ENCODE measurements at regions not wholly inside any gene's neighbourhood (a gene's known extent, or its start where the extent isn't known, plus 50 kb on each side); places are given as distances from the start of the nearest gene placed in this dataset.
"Not testable (repeated sequence)": the region's sequence is repeated elsewhere in the genome, so short reads cannot be mapped to it uniquely, and the experiment has no call there.

DNA sequence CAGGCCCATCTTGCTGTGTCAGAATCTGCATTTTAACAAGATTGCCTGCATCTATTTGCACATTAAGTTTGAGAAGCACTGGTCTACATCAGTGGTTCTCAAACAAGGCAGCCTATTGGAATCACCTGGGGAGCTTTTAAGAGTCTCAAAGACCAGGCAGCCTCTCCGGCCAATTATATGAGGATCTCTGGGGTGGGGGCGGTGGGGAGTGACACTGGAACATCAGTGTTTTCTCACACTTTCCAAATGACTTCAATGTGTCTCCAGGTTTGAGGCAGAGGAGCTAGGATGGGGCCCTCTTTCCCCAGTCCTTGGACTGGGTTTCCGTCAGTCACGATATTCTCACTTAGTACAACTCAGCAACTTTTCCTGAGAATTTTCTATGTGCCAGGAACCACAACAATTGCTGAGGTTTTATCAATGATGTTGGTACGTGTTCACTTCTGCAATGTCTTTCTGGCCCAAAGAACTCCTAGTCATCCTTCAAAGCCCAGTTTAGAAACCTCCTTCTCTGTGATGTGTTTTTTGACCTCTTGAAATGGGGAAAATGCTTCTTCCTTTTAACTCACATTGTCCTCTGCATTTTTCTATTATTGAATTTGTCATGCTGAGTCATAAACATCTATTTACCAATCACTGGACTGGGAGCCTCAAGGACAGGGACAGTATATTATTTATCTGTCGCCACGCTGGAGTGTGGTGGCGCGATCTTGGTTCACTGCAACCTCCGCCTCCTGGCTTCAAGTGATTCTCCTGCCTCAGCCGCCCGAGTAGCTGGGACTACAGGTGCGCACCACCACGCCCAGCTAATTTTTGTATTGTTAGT lies 130.9 kb downstream of the MYCN start:
- DNase-seq: no peak

DNA sequence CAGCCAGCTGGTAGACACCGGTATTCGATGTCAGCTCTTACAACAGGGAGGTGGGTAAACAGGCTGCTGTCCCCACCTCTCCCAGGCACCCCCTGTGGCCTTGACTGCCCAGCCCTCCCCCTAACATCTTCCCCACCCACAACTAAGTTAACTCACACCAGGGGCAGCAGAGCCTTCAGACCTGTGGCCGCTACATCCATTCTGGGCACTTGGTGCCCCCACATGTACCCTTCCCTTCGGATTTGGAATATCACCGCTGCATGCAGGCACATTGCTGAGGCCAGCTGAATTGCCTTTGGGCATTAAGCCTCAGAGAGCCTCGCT lies 130.3 kb downstream of the MYCN start:
- DNase-seq: no peak

DNA sequence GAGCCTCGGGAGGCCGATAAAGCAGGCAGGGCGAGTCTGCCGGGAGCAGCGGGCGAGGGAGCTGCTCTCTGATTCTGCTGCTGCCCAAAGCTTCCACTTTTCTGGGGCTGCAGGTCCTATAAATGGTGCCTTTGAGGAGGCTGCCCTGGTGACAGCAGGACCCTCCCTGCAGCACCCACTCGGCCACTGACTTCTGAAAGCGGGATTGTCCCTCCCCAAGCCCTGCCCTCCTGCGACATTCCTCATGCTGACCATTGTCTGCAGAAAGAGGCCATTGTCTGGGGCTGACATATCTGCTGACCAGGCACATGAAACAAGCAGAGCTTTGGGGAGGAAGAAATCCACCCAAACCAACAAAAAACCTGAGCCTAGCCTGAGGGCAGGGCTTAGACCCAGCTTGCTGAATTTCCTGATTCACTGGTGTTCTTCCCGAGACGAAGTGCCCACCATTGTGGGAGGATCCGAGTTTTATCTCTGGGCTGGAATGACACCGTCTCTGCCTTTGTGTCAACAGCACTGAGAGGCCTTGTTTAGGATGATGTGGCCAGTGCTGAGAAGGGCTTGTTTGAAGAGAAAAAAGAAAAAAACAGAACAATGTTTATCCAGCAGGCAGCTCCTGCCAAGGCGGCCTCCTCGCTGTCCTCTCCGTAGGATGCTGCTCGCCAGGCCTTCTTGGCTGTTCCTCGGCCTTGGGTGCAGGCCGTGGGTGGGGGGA lies 129.7 kb downstream of the MYCN start:
- DNase-seq: no peak

DNA sequence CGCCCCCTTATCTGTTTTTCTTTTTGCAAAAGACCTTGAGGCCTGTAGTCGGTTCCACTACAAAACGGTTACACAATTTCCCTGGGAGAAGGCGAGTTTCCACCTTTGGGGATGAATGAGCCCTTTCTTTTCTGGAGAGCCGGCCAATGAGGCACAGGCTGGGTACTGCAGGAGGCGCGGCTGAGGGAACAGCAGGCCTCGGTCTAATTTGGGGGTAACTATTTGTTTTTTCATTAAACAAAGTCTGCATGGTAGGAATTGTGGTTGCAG lies 129.2 kb downstream of the MYCN start:
- no peak for DNase-seq

DNA sequence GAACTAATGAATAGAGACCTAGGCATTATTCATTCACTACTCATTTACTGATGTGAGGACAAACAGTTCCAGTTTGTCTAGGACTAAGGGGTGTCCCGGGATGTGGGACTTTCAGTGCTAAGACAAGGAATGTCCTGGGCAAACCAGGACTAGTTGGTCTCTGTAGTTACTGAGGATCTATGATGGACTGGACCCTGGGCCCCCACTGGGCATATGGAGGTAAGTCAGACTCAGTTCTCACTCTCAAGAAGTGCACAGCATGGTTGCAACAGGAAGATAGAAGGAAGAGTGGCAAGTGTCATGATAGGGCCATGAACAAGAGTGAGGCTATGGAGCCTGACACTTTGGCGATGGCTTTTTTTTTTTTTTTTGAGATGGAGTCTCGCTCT lies 128.2 kb downstream of the MYCN start:
- DNase-seq: no peak

DNA sequence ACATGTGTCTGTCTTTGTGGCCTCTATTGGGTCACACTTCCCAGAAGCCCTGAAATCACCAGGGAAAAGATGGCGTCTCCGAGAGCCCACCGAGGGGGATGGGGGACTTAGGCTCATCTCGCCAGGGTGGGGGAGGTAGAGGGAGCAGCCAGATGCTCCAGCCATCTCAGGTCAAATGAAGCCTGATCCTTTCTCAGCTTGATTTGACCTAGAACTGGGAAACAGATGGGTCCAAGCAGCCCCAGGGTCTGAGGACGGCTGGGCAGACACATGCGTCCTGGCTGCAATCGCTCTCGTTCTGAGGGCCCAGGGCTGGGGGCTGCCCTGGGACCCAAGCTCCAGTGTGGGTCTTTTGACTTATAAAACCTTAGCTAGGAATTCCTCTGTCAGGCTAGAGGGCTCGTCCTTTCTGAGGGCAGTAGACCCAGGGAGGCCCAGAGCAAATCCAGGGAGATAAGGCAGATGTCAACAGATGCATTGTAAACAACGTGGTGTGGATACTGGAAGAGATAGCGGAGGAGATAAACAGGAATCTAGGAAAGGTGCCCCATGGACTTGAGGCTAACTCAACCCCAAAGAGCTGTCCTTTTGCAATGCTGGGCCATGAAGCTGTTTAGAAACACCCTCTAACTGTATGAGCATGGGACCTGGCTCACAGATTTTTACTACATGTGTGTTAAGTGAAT lies 127.7 kb downstream of the MYCN start:
- no peak for DNase-seq

DNA sequence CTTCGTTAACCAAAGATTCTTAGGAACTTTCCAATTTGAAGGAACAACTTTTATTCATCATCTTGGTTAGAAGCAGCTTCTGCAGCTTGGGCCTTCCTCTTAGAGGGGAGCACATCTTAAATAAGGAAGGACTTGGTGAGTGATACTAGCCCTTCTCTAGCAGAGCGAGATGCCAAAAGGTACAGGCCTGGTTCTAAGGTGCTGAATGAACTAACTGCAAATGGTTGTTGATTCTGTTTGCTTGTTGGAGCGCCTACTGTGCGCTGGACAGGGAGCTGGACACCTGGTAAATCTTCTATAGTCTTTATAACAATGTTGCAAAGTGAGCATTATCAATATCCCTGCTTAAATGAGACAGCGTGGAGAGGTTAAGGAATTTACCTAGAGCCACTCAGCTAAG lies 127.1 kb downstream of the MYCN start:
- no peak for DNase-seq

DNA sequence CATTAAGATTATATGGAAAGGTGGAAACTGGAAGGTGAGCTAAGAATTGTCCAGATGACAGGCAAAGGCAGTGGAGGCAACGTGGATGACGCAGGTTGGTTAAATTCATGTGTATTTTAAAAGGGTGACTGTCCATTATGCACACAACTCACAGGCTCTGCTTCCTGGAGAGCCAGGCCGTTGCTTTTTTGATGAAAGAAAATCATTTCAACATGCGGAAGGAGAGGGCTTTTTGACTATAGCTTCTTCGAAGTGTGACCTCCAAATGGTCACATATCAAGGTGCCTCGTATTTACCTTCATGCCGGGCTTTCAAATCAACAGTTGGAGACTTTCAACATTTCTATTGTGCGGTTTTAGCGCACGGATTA lies 126.7 kb downstream of the MYCN start:
- no peak for DNase-seq

DNA sequence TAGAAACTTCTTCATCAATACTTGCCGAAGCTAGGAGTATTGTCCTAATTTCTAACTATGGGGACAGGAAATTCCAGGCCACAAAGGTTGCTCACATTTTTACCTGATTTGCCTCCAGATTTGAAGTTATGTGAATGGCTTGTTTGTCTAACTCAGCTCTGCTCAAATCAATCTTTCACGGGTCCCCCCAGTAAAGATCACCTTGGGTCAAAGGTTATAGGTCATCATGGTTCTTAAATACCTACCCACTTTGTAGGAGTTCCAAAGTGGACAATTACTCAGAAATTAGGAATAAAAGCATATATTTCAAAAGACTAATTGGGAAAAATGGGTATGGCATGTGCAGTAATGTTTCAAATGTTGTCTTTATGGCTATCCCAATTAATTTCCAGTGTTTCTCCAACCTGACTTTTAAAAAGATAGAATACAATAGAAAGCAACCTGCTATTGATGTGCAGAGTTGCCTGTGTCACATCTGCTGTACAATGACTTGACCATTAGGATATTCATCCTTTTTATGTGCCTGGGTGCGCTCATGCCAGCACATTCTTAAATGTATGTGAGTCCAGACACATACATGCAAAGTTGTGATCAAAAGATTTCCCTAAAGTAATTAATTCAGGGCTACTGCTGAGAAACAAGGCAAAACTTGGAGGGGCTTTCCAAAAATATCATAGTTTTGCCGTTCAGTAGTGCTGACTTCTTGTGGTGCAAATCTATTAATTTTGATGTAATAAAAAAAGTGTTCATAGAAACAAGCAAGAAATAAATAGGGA lies 126.1 kb downstream of the MYCN start:
- DNase-seq: no peak

DNA sequence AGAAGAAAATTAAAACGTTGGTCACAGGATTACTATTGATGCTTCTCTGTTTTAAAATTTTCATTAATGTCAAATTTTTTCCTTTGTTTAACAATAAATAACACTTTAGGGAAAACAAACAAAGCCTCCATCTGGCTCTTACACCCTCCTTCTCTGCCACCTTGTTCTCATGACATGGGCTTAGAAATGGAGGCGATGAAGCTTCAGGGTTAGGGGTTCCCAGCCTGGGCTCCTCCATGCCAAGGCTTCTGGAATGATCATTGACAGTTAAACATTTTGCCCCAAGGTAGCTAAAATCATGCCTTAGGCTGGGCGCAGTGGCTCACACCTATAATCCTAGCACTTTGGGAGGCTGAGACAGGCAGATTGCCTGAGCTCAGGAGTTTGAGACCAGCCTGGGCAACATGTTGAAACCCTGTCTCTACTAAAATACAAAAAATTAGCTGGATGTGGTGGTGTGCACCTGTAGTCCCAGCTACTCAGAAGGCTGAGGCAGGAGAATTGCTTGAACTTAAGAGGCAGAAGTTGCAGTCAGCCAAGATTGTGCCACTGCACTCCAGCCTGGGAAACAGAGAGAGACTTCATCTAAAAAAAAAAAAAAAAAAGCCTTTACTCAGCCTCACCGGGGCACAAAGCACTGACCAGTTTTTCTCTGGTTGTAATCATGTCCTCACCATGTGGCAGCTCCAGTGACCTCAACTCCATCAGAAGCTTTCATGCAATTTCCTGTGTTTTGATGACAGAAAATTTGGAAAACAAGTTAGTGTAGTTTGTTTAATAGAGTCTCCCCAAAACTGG lies 125.1 kb downstream of the MYCN start:
- DNase-seq: not testable (repeated sequence)

DNA sequence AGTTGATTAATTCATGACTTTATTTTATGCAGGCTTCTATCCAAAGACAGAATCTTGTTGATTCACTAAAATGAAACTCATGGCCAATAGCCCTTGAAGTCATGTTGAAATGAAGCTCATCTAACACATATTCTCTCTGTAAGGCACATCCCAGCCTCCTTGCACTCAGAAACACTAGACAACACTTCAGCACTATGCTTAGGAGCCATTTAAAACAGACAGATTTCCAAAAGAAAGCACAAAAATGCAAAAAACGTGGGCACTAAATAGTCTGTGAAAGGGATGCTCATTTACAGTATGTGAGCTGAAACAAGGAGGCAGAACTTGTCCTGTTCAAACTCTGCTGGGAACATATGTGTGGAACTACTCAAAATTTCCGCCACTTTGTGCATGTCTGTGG lies 124.4 kb downstream of the MYCN start:
- no peak for DNase-seq

DNA sequence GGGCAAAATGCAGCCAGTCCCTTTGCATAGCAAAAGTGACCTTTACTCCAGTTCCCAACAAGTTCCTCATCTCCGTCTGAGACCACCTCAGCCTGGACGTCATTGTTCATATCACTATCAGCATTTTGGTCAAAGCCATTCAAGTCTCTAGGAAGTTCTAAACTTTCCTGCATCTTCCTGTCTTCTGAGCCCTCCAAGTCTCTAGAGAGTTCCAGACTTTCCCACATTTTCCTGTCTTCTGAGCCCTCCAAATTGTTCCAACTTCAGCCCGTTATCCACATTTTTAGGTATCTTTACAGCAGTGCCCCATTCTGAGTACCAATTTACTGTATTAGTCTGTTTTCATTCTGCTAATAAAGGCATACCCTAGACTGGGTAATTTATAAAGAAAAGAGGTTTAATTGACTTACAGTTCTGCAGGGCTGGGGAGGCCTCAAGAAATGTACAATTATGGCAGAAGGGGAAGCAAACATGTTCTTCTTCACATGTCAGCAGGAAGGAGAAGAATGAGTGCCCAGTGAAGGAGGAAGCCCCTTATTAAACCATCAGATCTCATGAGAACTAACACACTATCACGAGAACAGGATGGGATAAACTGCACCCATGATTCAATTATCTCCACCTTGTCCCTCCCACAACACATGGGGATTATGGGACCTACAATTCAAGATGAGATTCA lies 123.7 kb downstream of the MYCN start:
- no peak for DNase-seq

DNA sequence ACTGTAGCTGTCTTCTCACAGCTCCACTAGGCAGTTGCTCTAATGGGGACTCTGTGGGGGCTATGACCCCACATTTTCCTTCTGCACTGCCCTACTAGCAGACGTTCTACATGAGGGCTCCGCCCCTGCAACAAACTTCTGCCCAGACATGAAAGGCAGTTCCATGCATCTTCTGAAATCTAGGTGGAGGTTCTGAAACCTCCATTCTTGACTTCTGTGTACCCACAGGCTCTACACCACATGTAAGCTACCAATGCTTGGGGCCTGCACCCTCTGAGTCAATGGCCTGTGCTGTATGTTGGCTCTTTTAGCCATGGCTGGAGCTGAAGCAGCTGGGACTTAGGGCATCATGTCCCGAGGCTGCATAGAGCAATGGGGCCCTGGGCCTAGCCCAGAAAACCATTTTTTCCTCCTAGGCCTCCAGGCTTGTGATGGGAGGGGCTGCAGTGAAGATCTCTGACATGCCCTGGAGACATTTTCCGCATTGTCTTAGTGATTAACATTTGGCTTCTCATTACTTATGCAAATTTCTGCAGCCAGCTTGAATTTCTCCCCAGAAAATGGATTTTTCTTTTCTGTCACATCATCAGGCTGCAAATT lies 123.0 kb downstream of the MYCN start:
- DNase-seq: no peak

DNA sequence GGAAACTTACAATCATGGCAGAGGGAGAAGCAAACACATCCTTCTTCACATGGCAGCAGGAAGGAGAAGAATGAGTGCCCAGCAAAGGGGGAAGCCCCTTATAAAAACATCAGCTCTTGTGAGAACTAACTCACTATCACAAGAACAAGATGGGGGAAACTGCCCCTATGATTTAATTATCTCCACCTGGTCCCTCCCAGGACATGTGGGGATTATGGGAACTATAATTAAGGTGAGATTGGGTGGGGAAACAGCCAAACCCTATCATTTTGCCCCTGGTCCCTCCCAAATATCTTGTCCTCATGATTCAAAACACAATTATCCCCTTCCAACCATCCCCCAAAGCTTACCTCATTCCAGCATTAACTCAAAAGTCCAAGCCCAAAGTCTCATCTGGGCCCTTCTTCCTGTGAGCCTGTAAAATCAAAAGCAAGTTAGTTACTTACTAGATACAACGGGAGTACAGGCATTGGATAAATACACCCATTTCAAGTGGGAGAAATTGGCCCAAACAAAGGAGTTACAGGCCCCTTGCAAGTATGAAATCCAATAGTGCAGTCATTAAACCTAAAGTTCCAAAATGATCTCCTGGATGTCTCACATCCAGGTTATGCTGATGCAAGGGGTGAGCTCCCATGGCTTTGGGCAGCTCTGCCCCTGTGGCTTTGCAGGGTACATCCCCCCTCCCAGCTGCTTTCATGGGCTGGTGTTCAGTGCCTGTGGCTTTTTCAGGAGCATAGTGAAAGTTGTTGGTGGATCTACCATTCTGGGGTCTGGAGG lies 122.3 kb downstream of the MYCN start:
- DNase-seq: no peak

DNA sequence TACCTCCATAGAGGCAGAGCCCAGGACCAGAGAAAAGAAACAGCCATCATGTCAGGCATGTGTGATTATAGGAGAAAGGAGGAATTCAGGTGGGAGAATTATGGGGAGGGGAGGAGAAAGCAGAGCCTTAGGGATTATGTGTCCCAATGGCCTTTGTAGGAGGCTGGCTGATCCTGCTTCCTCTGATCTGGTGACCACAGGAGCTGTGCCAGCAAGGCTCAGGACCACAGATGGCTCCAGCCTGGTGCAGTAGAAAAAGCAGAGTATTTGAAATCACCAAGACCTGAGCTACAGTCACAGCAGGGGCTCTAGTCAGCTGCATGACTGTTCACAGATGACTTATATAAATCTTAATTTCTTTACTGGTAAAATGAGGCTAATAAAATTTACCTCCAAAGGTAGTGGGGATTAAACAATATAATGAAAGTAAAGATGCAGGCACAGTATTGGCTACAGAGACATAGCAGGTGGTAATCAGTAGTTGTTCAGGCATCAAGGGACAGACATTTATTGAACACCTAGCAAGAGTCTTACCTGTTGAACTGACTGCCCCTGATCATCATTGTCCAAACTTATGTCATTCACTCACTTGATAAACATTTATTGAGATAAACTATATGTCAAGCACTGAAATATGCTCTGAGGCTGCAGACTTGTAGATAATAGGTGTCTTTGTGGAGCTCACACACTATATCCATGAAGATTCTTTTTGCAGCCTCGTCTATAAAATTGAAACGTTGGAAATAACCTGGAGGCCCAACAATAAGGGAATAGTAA lies 121.3 kb downstream of the MYCN start:
- no peak for DNase-seq

DNA sequence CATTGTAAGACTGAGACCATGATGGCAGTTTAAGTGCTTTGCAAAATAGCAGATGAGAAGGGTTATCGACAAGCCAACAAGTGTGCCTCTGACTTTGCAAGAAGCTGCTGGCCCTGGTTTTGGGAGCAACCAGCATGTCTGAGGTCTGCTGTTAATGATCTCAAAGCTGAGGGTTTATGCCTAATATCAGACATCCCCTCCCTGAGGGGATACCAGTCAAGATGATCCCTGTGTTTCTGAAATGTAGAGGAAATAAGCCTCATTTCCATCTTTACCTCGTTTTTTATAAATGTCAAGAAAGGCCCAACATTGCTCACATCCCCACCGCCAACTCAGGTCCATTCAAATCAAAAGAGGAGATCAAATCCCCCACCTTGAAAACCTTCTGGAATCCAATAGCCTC lies 120.6 kb downstream of the MYCN start:
- DNase-seq: no peak

DNA sequence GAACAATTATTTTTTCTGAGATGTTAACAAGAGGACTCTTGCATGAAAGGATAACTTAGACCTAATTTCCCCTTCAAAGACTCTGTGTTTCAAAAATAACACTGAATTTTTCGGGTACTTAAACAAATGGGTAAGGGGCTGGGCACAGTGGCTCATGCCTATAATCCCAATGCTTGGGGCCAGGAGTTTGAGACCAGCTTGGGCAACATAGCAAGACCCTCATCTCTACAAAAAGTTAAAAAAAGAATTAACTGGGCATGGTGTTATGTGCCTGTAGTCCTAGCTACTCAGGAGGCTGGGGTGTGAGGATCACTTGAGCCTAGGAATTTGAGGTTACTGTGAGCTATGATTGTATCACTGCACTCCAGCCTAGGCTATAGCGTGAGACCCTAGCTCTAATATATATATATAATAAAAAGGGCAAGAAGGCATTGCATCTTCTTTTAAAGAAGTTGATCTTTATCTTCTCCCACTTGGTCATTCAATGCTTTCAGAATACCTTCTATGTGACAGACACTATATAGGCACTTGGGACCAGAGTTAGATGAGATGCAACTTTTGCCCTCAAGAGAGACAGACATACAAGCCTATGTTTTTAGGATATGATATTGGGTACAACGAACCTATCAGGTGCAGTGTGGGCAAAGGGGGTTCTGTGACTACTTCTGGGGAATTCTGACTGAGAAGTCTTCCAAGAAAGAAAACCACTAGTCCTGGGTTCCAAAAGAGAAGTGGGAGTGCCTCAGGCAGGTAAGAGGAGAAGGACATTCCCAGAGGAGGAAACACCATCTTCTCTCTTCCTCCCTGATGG lies 120.0 kb downstream of the MYCN start:
- no peak for DNase-seq

DNA sequence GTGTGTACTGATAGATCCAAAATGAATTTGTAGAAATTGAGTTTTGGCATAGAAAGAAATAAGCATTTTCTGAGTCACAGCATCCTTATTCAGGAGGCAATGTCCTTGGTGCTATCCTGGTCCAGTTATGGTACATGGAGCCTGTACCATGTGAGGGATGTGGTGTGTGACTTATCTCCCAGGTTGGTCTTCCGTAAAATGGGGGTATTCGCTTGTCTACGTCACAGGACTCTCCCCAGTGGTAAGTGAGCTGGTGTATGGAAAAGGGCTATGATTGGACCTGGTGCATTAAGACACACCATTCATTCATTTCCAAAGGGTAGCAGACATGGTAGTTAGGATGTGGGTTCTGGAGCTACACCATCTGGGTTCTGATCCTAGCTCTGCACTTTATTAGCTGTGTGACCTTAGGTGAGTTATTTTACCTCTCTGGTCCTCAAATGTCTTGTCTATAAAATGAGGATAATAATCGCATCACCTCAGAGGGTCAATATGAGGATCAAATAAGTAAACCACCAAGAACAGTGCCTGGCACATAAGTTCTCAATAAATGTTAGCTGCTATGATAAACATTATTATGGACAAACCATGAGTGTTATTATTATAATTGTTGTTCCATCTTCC lies 119.2 kb downstream of the MYCN start:
- DNase-seq: no peak
